Hippocampal formation (tissue), 2 donors: ENCODE measurements at regions not wholly inside any gene's neighbourhood (a gene's known extent, or its start where the extent isn't known, plus 50 kb on each side); places are given as distances from the start of the nearest gene placed in this dataset.
"Not testable (repeated sequence)": the region's sequence is repeated elsewhere in the genome, so short reads cannot be mapped to it uniquely, and the experiment has no call there.

ENCODE experiments used
- DNase-seq, 2 donors: peaks; one replicate each; lab custom pipeline; 2025; lab: John Stamatoyannopoulos, UW

GRCh38 chr5:130479045-130479804 is 575.0 kb downstream of the CHSY3 start:
- DNase-seq, result no peak

- DNase-seq, result no peak
These were observed 572.1 kb downstream of the CHSY3 start for GRCh38 chr5:130476325-130476724.

GRCh38 chr5:130462516-130462915 is 558.3 kb downstream of the CHSY3 start:
- DNase-seq, result no peak

GRCh38 chr5:130455175-130455574 is 550.9 kb downstream of the CHSY3 start:
- DNase-seq, result no peak

GRCh38 chr5:130452744-130453143 is 548.5 kb downstream of the CHSY3 start:
- DNase-seq, result no peak

GRCh38 chr5:130436430-130436829 is 532.2 kb downstream of the CHSY3 start:
- no peak for DNase-seq

GRCh38 chr5:130427222-130427955 is 523.1 kb downstream of the CHSY3 start:
- DNase-seq, result no peak

GRCh38 chr5:130425424-130425823 is 521.2 kb downstream of the CHSY3 start:
- no peak for DNase-seq

- DNase-seq, result no peak
These were observed 520.1 kb downstream of the CHSY3 start for GRCh38 chr5:130424341-130424740.

- no peak for DNase-seq
These were observed 498.6 kb downstream of the CHSY3 start for GRCh38 chr5:130402906-130403305.

- DNase-seq, result no peak
These were observed 495.8 kb downstream of the CHSY3 start for GRCh38 chr5:130400091-130400490.

GRCh38 chr5:130398825-130399224 is 494.6 kb downstream of the CHSY3 start:
- no peak for DNase-seq

- not testable (repeated sequence) for DNase-seq
These were observed 493.5 kb downstream of the CHSY3 start for GRCh38 chr5:130397727-130398126.

GRCh38 chr5:130397132-130397531 is 492.9 kb downstream of the CHSY3 start:
- DNase-seq, result no peak

- not testable (repeated sequence) for DNase-seq
These were observed 487.5 kb downstream of the CHSY3 start for GRCh38 chr5:130391727-130392264.

GRCh38 chr5:130386155-130386554 is 481.9 kb downstream of the CHSY3 start:
- no peak for DNase-seq

- DNase-seq, result no peak
These were observed 481.4 kb downstream of the CHSY3 start for GRCh38 chr5:130385656-130386055.

GRCh38 chr5:130365956-130366355 is 461.7 kb downstream of the CHSY3 start:
- DNase-seq, result no peak

GRCh38 chr5:130350131-130350530 is 445.9 kb downstream of the CHSY3 start:
- DNase-seq, result no peak

GRCh38 chr5:130337179-130337888 is 433.1 kb downstream of the CHSY3 start:
- no peak for DNase-seq

- no peak for DNase-seq
These were observed 430.9 kb downstream of the CHSY3 start for GRCh38 chr5:130335117-130335516.

GRCh38 chr5:130333089-130333488 is 428.8 kb downstream of the CHSY3 start:
- no peak for DNase-seq
